Neural crest cell (in vitro differentiated cells): ENCODE measurements at regions not wholly inside any gene's neighbourhood (a gene's known extent, or its start where the extent isn't known, plus 50 kb on each side); places are given as distances from the start of the nearest gene placed in this dataset.

Source experiments
- DNase-seq: peaks from one replicate; pipeline ENCODE4 v3.0.0; 2021; ENCODE audit warnings: low read depth, mixed read lengths, low spot score
- H3K27ac Mint-ChIP-seq: one replicate; pipeline ENCODE4 v1.8.0; 2021; ENCODE audit warnings: mild to moderate bottlenecking, mixed read lengths; ENCODE audit not compliant: unreplicated experiment
- H3K27me3 Mint-ChIP-seq: 2 replicates; pipeline ENCODE4 v1.8.0; 2021; ENCODE audit warnings: low read depth, mild to moderate bottlenecking, mixed read lengths
- H3K36me3 Mint-ChIP-seq: 2 replicates; pipeline ENCODE4 v1.8.0; 2021; ENCODE audit warnings: low read depth, mild to moderate bottlenecking, mixed read lengths
- H3K4me1 Mint-ChIP-seq: 2 replicates; pipeline ENCODE4 v1.8.0; 2021; ENCODE audit warnings: mixed read lengths
- H3K4me3 Mint-ChIP-seq: one replicate; pipeline ENCODE4 v1.8.0; 2021; ENCODE audit warnings: mild to moderate bottlenecking, mixed read lengths
- H3K9me3 Mint-ChIP-seq: 2 replicates; pipeline ENCODE4 v1.8.0; 2021; ENCODE audit warnings: mixed read lengths
- CTCF ChIP-seq: fragments of 200-600 bp; sonication (generic); conservative IDR thresholded peaks from 2 replicates; pipeline ENCODE4 v1.5.0; 2021; ENCODE audit warnings: antibody characterized with exemption, mild to moderate bottlenecking

GRCh38 chr3:170642882-170643601 is 57.2 kb upstream of the SLC7A14 start:
- Mint-ChIP-seq H3K4me1 (peaks cover 16% of the 10 kb centered on the region), H3K27ac (no peak overlapping the region), H3K9me3 (no peaks in the 10 kb centered on the region), H3K4me3 (no peak overlapping the region), H3K27me3 (no peaks in the 10 kb centered on the region), H3K36me3 (no peaks in the 10 kb centered on the region)
- TF ChIP-seq CTCF, result no peak
- DNase-seq, result no peak

- Mint-ChIP-seq H3K27me3 (no peaks in the 10 kb centered on the region), H3K27ac (no peak overlapping the region), H3K9me3 (no peaks in the 10 kb centered on the region), H3K4me3 (no peak overlapping the region), H3K4me1 (peaks cover 30% of the 10 kb centered on the region), H3K36me3 (no peaks in the 10 kb centered on the region)
- DNase-seq, result no peak
- TF ChIP-seq CTCF, result no peak
These were observed 55.8 kb upstream of the SLC7A14 start for GRCh38 chr3:170641510-170642236.

- TF ChIP-seq CTCF, result no peak
- DNase-seq, result no peak
- peak overlapping the region; percentile 51 for H3K27ac Mint-ChIP-seq
These were observed 54.9 kb upstream of the SLC7A14 start for GRCh38 chr3:170640737-170641171.

GRCh38 chr3:170638988-170639387 is 53.1 kb upstream of the SLC7A14 start:
- Mint-ChIP-seq H3K27ac (no peak overlapping the region), H3K9me3 (no peaks in the 10 kb centered on the region), H3K4me3 (no peak overlapping the region), H3K36me3 (no peaks in the 10 kb centered on the region), H3K4me1 (peaks cover 52% of the 10 kb centered on the region), H3K27me3 (no peaks in the 10 kb centered on the region)
- TF ChIP-seq CTCF, result no peak
- no peak for DNase-seq

More at GRCh38 chr3:170640737-170641171, 54.9 kb upstream of the SLC7A14 start:
- Mint-ChIP-seq H3K36me3 (no peaks in the 10 kb centered on the region), H3K9me3 (no peaks in the 10 kb centered on the region), H3K4me1 (peaks cover 39% of the 10 kb centered on the region), H3K4me3 (no peak overlapping the region), H3K27me3 (no peaks in the 10 kb centered on the region)

- Mint-ChIP-seq H3K27me3 (no peaks in the 10 kb centered on the region), H3K27ac (no peak overlapping the region), H3K4me1 (peaks cover 54% of the 10 kb centered on the region), H3K36me3 (no peaks in the 10 kb centered on the region), H3K4me3 (no peak overlapping the region), H3K9me3 (no peaks in the 10 kb centered on the region)
- DNase-seq, result no peak
- TF ChIP-seq CTCF, result no peak
These were observed 51.4 kb upstream of the SLC7A14 start for GRCh38 chr3:170637306-170637705.
